HG03175 (cell line): ENCODE measurements at regions not wholly inside any gene's neighbourhood (a gene's known extent, or its start where the extent isn't known, plus 50 kb on each side); places are given as distances from the start of the nearest gene placed in this dataset.

Source experiments
- ATAC-seq: cut with Tn5 transposase; IDR thresholded peaks from one replicate; pipeline ENCODE4 v1.9.1; 2021; ENCODE audit warnings: mild to moderate bottlenecking, moderate library complexity; ENCODE audit not compliant: unreplicated experiment

DNA sequence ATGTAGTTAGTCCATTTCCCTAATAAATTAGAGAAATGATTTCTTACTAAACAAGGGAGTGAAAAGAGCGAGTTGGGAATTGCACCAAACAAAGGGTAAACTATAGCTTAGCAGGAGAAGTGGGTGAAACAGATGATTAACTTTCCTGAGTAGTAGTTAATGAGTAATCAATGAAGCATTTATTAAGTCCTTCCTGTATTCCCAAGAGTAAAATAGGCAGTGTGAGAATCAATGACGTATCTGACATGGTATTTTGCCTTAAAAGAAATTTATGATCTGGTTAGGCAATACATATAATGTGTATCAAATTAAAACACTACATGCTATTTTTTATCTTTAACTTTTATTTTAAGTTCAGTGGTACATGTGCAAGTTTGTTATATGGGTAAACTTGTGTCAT is 142.8 kb downstream of the KLF5 start:
- no peak for ATAC-seq

DNA sequence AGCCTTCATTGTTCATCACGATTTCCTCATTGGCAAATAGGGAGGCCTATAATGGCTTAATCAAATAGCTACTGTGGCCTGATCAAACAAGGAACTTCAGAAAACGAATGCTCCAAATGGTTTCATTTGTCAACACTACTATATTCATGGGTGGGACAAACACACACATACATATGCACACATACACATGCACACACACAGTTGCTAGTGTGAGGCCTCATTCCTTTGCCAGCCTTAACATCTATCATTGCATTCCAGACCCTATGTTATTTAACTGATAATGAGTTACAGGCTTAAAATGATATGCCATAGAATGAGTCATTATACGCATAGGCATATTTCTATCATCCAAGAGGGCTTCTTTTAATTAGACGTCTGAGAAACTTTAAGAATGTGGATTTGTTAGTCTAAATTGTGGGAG is 140.2 kb downstream of the KLF5 start:
- ATAC-seq, result no peak

DNA sequence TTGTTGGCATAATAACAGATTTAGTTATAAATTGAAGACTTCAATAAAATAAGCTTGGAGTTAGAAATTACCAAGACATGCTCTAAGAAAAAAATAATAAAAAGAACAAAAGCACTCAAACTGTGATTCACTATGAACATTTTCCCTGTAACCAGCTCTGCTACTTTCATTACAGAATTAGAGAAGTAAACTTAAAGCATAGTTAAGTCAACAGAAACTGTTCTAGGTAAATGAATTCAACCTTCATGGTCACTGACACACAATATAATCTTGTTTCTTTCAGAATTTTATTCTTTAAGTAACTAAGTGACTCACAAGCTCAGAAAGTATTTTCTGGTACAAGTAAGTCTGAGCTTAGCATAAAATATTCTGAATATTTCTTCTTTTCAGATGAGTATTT is 136.3 kb downstream of the KLF5 start:
- ATAC-seq, result no peak

DNA sequence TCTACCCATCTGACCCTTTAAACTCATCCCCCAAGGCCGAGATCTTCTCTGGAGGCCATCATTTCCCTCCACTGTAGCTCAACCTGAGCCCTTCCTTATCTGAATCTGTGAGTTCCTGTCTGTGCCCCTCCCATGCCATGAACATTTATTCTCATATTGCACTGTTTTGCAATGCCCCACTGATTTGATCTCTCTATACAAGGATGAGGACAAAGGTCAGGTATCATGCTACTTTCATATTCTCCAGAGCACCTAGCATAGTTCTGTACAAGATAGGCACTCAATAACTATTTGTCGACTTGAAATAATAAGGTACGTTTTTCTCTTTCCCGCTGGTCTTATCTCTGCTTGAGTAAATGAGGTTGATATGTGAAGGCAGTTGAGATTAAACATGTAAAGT is 135.5 kb downstream of the KLF5 start:
- no peak for ATAC-seq

DNA sequence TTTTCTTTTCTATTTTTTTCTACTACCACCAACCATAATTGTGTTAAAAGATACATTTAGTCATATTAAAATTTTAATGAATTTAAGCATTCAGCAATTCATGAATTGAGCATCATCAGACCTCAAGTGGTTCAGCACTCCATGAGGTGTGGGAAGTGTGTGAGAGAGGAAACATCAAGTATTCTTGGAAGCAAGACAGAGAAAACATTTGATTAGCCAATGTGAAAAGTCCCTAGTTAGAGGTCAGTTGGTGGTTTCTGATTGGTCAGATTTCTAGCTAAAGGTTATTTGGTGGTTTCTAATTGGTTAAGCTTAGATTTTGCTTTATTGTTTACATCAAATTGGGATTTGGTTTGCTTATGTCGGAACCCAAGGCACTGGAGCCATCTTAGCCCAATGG is 134.7 kb downstream of the KLF5 start:
- ATAC-seq, result no peak

DNA sequence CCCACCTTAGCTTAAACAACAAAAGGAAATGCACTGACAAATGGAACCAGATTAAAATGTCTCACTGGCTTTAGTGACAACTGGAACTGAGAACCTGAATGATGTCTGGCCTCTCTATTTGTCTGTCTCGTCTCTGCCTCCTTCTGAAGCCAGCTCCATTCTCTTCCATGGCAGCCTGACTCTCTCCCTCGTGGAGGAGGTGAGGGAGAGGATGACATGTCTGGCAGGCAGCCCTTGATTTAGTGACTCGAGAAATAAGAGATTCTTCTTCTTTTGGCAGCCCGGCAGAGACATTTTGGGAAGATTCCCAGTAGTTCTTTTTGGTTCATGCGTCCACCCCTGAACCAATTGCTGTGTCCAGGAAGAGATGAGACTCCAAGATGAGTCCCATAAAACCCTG is 131.7 kb downstream of the KLF5 start:
- ATAC-seq, result no peak

DNA sequence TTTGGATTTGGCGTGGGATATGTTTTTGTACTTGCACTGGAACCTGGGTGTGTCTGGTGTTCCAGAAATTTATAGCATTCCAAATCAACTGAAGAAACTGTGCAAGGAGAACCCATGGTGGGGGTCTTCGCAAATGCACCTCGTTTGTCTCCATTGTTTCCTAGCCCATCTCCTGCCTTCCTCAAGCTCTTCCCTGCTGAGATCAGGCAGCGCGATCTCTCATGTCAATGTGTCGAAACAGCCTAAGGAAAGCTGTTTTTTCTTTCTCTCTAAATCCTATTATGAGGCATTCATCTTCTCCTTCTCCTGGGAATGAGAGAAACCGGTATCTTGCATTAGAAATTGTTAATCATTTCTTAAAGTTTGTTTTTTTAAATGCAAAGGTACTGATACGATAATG is 131.0 kb downstream of the KLF5 start:
- ATAC-seq, result no peak

DNA sequence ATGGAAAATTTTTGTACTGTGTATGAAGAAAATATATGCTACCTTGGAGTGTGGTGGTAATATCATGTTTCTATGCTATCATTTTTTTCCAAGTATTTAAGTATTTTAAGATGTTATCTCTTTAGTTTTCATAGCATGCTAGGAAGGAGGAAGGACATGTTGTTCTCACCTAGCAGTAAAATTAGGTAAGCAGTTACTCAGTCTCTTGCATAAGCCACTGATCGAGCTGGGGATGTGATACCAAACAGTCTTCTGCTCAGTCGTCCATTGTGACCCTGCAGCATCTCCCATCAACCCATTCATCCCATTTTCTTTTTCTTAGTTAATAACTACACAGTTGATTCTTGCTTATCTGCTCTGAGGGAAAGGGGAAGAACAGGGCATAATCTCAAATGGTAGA is 130.6 kb downstream of the KLF5 start:
- ATAC-seq, result no peak

DNA sequence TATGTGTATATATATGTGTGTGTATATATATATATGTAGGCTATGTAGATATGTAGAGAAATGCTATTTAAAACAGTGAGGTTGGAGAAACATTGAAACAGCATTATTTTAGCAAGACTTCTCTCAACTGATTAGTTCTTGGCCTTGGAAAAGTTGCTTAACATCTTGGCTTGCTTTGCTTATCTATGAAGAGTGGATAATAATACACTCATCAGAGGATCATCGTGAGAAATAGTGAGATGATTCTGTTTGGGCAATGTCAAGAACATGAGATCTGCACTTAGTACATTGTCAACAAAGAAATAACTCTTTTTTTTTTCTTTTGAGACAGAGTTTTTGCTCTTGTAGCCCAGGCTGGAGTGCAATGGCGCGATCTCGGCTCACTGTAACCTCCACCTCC is 128.3 kb downstream of the KLF5 start:
- ATAC-seq, result no peak

DNA sequence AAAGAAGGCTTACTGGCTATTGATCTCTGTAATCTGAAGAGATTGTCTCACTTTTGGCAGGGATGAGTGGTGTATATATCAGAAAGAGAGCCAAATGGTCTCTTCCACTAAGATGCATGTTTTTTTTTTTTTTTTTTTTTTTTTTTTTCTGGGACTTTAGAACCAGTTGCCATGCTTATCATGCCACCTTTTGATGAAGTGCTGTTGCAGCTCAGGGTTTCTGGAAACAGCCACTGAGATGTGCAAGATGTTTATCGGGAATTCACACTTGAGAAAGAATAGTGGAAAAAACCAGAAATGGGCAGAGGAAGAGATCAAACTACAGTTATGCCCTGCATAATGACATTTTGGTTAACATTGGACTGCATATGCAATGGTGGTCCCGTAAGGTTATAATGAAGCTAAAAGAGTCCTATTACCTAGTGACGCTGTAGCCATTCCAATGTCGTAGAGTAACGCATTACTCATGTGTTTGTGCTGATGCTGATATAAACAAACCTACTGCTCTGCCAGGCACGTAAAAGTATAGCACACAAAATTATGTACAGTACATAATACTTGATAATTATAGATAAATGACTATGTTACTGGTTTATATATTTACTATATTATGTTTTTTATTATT is 121.0 kb downstream of the KLF5 start:
- ATAC-seq, result no peak

DNA sequence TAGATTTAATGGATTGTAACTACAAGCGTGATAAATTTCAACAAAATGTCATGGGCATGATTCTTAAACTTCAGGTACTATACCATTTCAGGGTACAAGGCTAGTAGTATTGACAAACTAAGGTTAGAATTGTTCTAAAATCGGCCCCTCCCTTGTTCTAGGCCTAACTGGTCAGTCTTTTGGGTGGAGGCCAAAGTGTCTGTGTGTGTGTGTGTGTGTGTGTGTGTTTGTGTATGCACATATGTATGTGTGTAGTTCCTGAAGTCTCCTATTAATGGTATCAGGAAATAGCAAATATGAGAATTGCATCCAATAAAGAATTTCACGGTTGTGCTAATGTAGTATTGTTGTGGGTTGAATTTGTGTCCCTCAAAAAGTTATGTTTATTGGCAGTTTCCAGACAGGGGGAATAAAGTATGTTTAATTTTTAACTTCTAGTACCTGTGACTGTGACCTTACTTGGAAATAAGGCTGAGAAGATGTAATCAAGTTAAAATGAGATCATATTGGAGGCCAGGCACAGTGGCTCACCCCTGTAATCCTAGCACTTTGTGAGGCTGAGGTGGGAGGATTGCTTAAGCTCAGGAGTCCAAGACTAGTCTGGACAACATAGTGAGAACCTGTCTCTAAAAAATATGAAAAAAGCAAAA is 119.2 kb downstream of the KLF5 start:
- ATAC-seq, result no peak

DNA sequence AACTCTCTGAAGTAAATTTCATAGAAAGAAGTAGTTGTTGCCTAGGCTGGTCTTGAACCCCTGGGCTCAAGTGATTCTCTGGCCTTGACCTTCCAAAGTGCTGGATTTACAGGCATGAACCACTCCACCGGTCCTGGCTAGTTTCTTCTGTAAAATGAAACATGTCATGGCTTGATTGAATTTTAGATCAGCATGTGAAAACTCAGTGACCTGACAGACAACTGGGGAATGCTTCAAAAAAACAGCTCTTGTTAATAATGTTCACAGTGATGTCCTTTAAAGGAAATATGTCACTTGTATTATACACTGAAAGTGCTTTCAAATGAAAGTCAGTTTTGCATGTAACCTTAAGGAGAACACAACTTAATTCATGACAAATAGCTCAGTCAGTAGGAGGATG is 118.2 kb downstream of the KLF5 start:
- ATAC-seq, result no peak

DNA sequence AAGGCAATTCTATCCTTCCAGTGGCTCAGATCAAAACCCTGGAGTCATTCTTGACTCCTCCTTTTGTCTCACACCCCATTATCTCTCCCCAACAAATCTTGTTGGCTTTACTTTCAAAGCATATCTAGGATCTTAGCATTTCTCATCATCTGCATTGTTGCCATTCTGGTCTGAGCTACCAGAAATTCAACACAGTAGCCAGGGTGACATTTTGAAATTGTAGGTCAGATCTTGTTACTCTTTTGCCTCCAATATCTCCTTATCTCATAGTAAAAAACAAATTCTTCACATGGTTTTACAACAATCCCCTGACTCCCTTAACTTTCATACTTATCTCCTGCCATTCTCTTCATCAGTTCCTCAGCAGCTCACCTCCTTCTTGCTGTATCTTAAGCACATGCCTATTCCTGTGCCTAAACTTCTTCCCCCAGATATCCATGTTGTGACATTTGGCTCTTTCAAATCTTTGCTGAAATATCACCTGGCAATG is 115.8 kb downstream of the KLF5 start:
- ATAC-seq, result no peak

DNA sequence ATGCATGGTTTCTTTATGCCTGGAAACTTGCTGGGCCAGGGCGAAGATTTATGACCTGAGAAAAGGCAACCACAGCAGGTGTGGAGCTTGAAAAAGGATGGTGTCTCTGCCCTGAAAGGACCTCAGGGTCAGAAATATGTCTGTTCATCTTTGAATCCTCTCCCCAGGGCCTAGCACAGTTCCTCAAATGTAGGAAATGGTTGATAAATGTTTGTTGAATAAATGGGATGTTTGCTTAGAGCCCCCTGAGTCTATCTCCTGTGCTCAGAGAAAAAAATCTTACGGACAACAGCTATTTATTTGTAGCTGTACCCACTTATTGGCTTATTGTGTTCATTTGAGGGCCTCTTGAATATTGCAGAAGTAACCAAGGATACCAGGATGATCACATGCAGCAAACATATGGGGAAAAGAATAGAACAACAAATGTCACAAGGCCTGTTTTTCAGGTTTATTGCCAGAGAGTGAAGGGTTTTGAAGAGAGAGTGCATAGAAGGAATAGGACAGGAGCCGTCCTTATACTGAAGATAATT is 114.5 kb downstream of the KLF5 start:
- no peak for ATAC-seq

DNA sequence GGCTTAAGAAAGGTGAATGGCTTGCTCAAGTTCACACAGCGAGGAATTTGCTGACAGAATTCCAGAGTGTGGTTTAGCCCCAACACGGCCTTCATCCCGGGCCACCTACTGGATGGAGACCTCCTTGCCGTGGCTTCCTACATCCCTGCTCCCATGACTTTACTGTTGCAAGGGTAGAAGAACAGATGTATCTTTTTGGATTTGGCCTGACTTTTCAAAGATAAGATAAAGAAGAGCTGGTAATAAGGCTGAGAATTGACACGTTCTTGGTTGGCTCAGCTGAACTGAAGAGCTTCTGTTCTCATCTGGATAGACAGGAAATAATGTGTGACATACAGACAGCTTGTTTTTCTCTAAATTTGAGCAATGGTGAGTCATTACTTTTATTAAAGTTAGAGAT is 113.1 kb downstream of the KLF5 start:
- no peak for ATAC-seq

DNA sequence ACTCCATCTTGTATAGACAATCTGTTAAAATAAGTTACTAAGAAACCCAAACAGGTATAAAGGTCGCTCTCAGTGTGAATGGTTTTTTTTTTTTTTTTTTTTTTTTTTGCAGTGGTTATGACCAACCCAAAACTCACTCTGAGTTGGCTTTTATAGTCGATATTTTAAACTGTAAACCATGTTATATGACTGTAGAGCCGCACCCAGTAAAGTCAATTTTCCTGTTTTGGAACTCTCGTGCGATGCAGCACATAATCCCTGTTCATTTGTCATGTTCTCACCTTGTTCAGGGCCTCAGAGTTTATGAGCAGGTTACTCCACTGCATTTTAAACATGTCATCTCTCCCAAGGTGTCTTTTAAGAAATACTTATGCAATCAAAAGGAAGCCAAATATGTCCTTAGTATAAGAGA is 112.5 kb downstream of the KLF5 start:
- no peak for ATAC-seq

DNA sequence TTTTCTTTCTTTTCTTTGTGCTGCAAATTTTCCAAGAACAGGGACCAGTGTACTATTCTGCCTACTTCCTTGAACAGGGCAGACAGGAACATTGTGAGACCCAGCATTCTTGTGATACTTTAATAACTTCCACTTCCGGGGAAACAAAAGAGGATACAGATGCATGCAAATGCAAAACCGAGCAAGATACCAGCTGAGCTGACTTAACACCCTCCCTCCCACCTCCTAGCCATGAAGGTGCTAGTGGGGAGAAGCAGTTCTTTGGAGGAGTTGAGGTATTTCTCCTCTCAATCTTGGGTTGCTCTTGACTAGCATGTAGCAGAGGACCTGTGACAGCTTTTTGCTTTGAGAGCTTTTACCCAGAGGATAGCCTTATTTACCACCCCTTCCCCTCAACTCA is 111.2 kb downstream of the KLF5 start:
- peak; percentile 45 for ATAC-seq

DNA sequence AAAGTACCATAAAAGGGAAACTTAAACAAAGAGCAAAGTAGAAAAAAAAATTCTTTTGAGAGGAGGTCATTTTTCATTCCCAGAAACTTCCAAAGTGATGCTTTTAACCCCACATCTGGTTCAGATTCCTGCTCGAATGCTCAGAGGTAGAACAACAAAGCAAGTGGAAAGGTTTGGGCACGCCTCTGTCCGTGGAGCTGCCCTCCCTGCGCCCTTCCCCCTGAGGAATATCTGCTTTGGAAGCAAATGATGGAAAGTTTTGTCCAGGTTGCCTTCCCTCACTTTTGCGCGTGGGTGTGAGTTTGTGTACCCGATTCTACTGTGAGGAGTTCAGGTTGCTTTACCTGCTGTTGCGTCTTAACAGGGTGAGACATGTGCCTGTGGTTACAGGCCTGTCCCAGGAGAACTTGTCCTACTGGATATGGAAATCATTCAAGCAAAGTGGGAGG is 110.2 kb downstream of the KLF5 start:
- ATAC-seq, result no peak

DNA sequence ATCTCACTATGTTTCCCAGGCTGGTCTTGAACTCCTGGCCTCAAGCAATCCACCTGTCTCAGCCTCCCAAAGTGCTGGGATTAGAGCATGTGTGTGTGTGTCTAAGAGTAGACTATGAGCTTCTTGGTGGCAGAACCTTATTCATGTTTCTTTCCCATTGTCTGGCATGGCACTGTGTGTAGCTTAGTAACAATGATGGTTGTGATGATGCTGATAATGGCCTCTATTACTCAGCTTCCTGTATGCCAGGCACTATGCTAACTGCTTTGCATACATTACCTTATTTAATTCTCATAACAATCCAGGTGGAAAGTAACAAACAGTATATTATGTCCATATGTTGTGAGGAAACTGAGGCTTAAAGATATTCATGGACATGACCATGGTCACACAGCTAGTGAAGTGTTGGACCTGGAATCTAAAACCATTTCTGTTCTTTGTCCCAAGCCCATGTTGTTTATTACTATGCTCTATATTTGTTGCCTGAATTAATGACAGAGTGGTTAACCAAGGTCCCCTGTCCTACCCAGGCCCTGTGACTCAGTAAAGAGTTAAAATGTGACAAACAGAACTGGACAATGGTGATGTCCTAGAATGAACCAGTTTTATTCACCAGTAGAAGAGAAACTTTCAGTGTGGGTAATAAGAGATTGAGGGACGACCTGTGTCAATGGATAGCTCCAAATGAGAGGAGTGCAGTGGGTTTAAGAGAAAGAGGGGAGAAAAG is 109.6 kb downstream of the KLF5 start:
- ATAC-seq, result no peak

DNA sequence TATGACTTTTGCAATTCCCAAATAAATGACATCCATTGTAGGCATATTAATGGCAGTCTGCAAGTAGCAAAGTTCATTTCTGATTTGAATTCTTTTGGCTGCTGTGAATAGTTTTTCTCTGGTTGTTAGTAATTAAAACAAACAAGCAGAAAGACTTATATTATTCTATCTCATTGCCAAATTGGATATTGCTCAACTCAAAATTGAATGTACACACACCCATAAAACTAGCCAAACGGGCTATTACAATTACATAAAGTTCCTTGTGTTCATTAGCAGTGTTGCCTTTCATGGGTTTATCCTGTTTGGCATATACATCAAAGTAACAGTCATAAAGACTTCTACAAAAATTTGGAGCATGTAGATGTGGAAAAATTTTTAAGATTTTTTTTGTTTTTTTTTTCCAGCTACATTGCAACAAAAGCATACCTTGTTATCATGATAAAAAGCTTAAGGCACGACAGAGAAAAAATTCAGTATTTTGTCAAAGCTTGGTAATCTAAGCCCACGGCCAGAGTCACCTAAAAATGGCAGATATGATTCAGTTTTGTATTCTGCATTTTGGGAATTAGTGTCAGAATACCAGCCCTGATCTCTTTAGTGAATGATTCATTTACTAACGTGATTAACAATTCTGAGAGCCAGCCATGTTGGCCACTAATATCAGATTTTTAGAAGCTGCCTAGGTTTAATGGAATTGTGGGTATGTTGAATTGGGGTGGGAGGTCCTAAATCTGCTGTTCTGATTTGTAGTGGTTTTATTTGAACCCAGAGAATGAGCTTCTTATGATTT is 108.4 kb downstream of the KLF5 start:
- no peak for ATAC-seq

DNA sequence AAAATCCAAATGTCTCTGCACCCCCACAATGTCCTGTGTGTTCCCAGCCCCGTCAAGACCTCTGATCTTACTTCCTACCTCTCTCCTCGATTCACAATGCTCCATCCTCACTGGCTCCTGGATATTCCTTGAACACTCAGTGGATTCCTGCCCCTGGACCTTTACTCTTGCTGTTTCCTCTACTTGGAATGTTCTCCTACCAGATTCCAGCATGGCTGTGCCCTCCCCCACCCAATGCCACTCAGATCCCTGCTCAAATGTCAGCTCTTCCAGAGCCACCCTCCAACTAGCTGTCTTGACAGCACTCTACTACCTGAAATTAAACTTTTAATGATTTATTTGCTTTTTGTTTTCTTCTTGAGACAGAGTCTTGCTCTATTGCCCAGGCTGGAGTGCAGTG is 107.4 kb downstream of the KLF5 start:
- no peak for ATAC-seq
